IPS-18a (cell line): ENCODE measurements at regions not wholly inside any gene's neighbourhood (a gene's known extent, or its start where the extent isn't known, plus 50 kb on each side); places are given as distances from the start of the nearest gene placed in this dataset.
"Not testable (repeated sequence)": the region's sequence is repeated elsewhere in the genome, so short reads cannot be mapped to it uniquely, and the experiment has no call there.

Experiments used
- H3K27ac ChIP-seq: one replicate; pipeline ENCODE4 v1.5.1; 2013; ENCODE audit warnings: low read length
- H3K27me3 ChIP-seq: one replicate; pipeline ENCODE4 v1.6.1; 2013; ENCODE audit warnings: mild to moderate bottlenecking, low read length; ENCODE audit not compliant: control insufficient read depth, insufficient read depth
- H3K36me3 ChIP-seq: one replicate; pipeline ENCODE4 v1.6.1; 2013; ENCODE audit warnings: low read depth, low read length; ENCODE audit not compliant: control insufficient read depth
- H3K4me1 ChIP-seq: one replicate; pipeline ENCODE4 v1.6.1; 2013; ENCODE audit warnings: low read depth, low read length; ENCODE audit not compliant: control insufficient read depth
- H3K4me3 ChIP-seq: one replicate; pipeline ENCODE4 v1.5.1; 2013; ENCODE audit warnings: low read length
- H3K9ac ChIP-seq: one replicate; pipeline ENCODE4 v1.6.1; 2013; ENCODE audit warnings: mild to moderate bottlenecking, low read length, moderate library complexity
- H3K9me3 ChIP-seq: one replicate; pipeline ENCODE4 v1.6.1; 2013; ENCODE audit warnings: low read depth, low read length; ENCODE audit not compliant: control insufficient read depth

- Histone ChIP-seq H3K27me3 (no peaks in the 10 kb centered on the region), H3K9me3 (no peaks in the 10 kb centered on the region), H3K9ac (no peak overlapping the region), H3K4me3 (no peak overlapping the region), H3K27ac (no peak overlapping the region), H3K4me1 (no peaks in the 10 kb centered on the region), H3K36me3 (no peaks in the 10 kb centered on the region)
Measured at GRCh38 chr3:156051651-156052050, 68.7 kb upstream of the KCNAB1 start.

GRCh38 chr3:156052115-156052514, 68.3 kb upstream of the KCNAB1 start:
- H3K9ac ChIP-seq: no peak overlapping the region
- H3K9me3 ChIP-seq: no peaks in the 10 kb centered on the region
- no peak overlapping the region for H3K4me3 ChIP-seq
- no peak overlapping the region for H3K27ac ChIP-seq
- no peaks in the 10 kb centered on the region for H3K27me3 ChIP-seq
- no peaks in the 10 kb centered on the region for H3K36me3 ChIP-seq
- H3K4me1 ChIP-seq: no peaks in the 10 kb centered on the region

- Histone ChIP-seq H3K27ac (no peak overlapping the region), H3K36me3 (no peaks in the 10 kb centered on the region), H3K4me1 (no peaks in the 10 kb centered on the region), H3K9me3 (no peaks in the 10 kb centered on the region), H3K4me3 (no peak overlapping the region), H3K27me3 (no peaks in the 10 kb centered on the region), H3K9ac (no peak overlapping the region)
Measured at GRCh38 chr3:156059950-156060501, 60.4 kb upstream of the KCNAB1 start.

GRCh38 chr3:156068151-156068550, 52.2 kb upstream of the KCNAB1 start:
- not testable (repeated sequence) for H3K4me3 ChIP-seq, H3K36me3 ChIP-seq, H3K27ac ChIP-seq, H3K4me1 ChIP-seq, H3K27me3 ChIP-seq, H3K9me3 ChIP-seq, H3K9ac ChIP-seq

- no peak overlapping the region for H3K9ac ChIP-seq
- no peaks in the 10 kb centered on the region for H3K36me3 ChIP-seq
- no peaks in the 10 kb centered on the region for H3K9me3 ChIP-seq
- H3K4me3 ChIP-seq: no peak overlapping the region
- no peaks in the 10 kb centered on the region for H3K27me3 ChIP-seq
- no peaks in the 10 kb centered on the region for H3K4me1 ChIP-seq
- H3K27ac ChIP-seq: no peak overlapping the region
Measured at GRCh38 chr3:156070028-156070427, 50.4 kb upstream of the KCNAB1 start.
